Fibroblast of villous mesenchyme (primary cell): ENCODE measurements at regions not wholly inside any gene's neighbourhood (a gene's known extent, or its start where the extent isn't known, plus 50 kb on each side); places are given as distances from the start of the nearest gene placed in this dataset.

ENCODE experiments used
- DNase-seq: peaks from one replicate; pipeline ENCODE4 v3.0.0-alpha.2; 2010; ENCODE audit warnings: low read depth
- H3K4me3 ChIP-seq: 2 replicates; pipeline ENCODE4 v1.5.1; 2011; ENCODE audit warnings: low read depth, mild to moderate bottlenecking, low read length
- TF ChIP-seq, protein P1 (sequence below): IDR thresholded peaks from 2 replicates; pipeline ENCODE4 v1.5.1; 2012; ENCODE audit warnings: low read depth, mild to moderate bottlenecking, low read length; ENCODE audit not compliant: insufficient read depth

DNA sequence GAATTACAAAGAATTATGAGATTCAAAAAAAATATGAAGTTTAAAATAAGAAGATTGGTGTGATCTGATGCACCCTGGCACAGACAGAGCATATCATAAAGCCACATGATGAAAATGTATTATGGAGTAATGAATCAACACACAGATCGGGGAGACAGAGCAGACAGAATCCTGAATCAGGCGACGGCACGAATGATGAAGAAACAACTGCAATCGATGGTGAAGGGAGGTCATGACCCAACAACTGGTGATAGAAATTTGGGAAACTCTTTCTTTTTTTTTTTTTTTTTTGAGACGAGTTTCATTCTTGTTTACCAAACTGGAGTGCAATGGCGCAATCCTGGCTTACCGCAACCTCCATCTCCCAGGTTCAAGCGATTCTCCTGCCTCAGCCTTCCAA, 1054.0 kb downstream of the TYW1 start:
- TF ChIP-seq, protein P1, sequence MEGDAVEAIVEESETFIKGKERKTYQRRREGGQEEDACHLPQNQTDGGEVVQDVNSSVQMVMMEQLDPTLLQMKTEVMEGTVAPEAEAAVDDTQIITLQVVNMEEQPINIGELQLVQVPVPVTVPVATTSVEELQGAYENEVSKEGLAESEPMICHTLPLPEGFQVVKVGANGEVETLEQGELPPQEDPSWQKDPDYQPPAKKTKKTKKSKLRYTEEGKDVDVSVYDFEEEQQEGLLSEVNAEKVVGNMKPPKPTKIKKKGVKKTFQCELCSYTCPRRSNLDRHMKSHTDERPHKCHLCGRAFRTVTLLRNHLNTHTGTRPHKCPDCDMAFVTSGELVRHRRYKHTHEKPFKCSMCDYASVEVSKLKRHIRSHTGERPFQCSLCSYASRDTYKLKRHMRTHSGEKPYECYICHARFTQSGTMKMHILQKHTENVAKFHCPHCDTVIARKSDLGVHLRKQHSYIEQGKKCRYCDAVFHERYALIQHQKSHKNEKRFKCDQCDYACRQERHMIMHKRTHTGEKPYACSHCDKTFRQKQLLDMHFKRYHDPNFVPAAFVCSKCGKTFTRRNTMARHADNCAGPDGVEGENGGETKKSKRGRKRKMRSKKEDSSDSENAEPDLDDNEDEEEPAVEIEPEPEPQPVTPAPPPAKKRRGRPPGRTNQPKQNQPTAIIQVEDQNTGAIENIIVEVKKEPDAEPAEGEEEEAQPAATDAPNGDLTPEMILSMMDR, result no peak
- no peak overlapping the region for H3K4me3 ChIP-seq
- no peak for DNase-seq

- TF ChIP-seq, protein P1, result no peak
- H3K4me3 ChIP-seq, result no peak overlapping the region
- DNase-seq, result no peak
Measured at GRCh38 chr7:68058014-68058413, 1061.4 kb downstream of the TYW1 start.

DNA sequence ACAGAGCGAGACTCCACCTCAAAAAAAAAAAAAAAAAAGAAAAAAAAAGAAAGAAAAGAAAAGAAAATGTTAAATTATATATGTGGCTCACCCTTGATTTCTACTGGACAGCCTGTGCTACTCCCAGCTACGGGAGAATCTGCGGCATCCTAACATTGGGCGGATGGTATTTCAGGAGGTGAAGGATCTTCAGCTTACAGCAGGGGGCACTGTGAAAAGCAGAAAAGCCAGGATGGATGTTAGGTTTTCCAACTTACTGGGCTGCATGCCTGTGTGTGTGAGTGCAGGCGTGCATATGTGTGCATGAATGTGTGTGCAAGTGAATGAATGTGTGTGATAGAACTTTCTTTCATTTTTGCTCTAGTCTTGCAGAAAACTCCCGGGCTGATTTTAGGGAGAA, 1066.5 kb downstream of the TYW1 start:
- H3K4me3 ChIP-seq, result no peak overlapping the region
- TF ChIP-seq, protein P1, result no peak
- DNase-seq, result no peak

DNA sequence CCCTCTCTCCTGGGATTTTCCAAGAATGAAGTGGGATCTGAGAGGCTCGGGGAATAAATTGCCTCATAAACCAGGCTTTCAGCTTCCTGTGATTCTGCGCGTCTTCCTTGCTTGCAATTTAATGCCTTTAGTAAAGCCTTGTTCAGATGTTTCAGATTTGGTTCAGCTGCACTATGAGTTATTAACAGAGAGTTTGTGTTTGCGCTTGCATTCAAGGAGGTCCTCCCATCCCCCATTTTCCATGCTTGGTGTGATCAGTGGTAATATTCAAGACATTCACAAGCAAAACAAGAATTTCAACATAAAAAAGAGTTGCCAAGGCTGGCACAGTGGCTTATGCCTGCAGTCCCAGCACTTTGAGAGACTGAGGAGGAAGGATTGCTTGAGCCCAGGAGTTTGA, 1068.9 kb downstream of the TYW1 start:
- TF ChIP-seq, protein P1, result no peak
- H3K4me3 ChIP-seq, result no peak overlapping the region
- DNase-seq, result no peak

- TF ChIP-seq, protein P1, result no peak
- no peak overlapping the region for H3K4me3 ChIP-seq
- no peak for DNase-seq
Measured at GRCh38 chr7:68067845-68068244, 1071.2 kb downstream of the TYW1 start.

DNA sequence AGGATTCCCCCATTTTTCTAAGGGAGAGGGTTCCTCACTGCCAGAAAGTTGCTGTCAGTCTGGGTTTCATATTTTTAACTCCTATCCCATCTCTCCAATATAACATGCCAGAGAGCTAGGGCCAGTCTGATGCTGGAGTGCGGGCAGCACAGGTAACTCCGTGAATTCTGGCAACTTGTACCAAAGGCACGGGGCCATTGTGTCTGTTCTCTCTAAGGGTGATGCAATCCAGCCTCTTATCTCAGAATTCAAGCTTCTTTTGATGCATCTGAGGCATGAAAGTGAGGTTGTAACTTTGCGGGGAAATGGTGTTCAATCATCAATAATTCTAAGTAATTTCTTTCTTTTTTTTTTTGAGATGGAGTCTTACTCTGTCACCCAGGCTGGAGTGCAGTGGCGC, 1074.4 kb downstream of the TYW1 start:
- TF ChIP-seq, protein P1, result no peak
- no peak overlapping the region for H3K4me3 ChIP-seq
- DNase-seq, result no peak

DNA sequence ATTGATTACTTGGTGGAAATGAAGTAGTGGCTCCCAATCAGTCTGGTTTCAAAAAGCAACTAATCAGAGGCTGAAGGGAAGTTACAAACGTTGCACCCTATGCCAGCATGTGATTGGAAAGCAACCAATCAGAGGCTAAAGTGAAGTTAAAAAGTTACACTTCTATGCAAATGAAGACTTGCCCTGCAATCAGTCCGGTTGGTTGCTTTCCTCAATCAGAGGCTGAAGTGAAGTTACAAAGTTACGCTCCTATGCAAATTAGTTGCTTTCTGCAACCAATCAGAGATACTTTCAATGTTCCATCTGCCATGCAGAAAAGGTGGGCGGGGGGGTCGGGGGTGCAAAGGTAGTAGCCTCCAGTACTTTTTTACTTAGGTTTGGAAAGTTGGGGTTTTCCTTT, 1077.1 kb downstream of the TYW1 start:
- H3K4me3 ChIP-seq, result no peak overlapping the region
- TF ChIP-seq, protein P1, result no peak
- DNase-seq, result no peak
